Activated T-helper 2 cell treated with anti-CD3 and anti-CD28 coated beads, Interferon-gamma antibody, Interleukin-2, Interleukin-4, amounts not matched to agents 10 μg/mL and 5 μg/mL and 100 μg/mL, durations not matched to agents 14 hours and 24 hours and 36 hours (primary cell): ENCODE measurements at regions not wholly inside any gene's neighbourhood (a gene's known extent, or its start where the extent isn't known, plus 50 kb on each side); places are given as distances from the start of the nearest gene placed in this dataset.

ENCODE experiments used
- DNase-seq: peaks from one replicate; pipeline ENCODE4 v3.0.0; 2021; ENCODE audit warnings: low spot score
- H3K27ac Mint-ChIP-seq: one replicate; pipeline ENCODE4 v1.8.0; 2021; ENCODE audit warnings: mixed read lengths
- H3K27me3 Mint-ChIP-seq: one replicate; pipeline ENCODE4 v1.8.0; 2021; ENCODE audit warnings: low read depth, mixed read lengths
- H3K36me3 Mint-ChIP-seq: one replicate; pipeline ENCODE4 v1.8.0; 2021; ENCODE audit warnings: low read depth, mixed read lengths
- H3K4me1 Mint-ChIP-seq: one replicate; pipeline ENCODE4 v1.8.0; 2021; ENCODE audit warnings: low read depth, mixed read lengths
- H3K4me3 Mint-ChIP-seq: one replicate; pipeline ENCODE4 v1.8.0; 2021; ENCODE audit warnings: low read depth, mild to moderate bottlenecking, moderate library complexity, mixed read lengths
- H3K9me3 Mint-ChIP-seq: one replicate; pipeline ENCODE4 v1.8.0; 2021; ENCODE audit warnings: mixed read lengths
- intact Hi-C: fragments of 100-400 bp; cut with micrococcal nuclease; formaldehyde crosslinking; loops from one replicate; pipeline ENCODE4 v1.15.1; 2023

DNA sequence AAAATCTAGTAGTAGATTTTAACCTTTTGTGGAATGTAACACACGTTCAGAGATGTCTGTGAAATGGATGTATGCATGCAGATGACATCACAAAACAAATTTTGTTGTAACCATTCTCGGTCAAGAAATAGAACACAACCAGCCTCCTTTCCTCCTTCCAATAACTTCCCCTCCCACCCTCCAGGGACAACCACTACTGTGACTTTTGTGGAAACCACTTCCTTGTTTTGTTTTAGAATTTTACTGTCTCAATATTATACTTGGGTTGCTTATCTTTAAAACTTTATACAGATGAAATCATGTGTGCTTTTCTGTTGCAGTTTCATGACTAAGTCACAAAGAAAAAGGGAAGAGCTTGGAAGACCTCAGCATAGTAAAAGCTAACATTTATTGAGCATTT, 189.4 kb upstream of the NCAM1 start:
- intact Hi-C loops, result no loop called here
- H3K27me3 Mint-ChIP-seq, result no peaks in the 10 kb centered on the region
- H3K4me1 Mint-ChIP-seq, result peaks cover 3% of the 10 kb centered on the region
- H3K9me3 Mint-ChIP-seq, result no peaks in the 10 kb centered on the region
- H3K4me3 Mint-ChIP-seq, result no peak overlapping the region
- H3K27ac Mint-ChIP-seq, result no peak overlapping the region
- DNase-seq, result no peak
- no peaks in the 10 kb centered on the region for H3K36me3 Mint-ChIP-seq

DNA sequence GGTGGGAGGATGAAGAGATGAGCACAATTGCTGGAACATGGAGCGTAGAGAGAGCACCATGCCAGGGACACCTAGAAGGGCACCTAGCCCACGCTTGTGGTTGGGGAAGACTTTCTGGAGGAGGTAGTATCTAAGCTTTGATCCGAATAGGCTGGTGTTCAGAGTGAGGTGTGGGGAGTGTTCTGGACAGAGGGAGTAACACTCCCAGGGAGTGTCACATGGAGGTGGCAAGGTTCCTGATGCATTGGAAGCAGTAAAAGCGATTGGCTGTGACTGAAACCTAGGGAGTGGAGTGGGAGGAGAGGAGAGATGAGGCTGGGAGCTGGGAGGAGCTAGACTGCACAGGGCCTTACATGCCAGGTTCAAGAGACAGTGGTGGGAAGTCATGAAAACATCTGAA, 188.0 kb upstream of the NCAM1 start:
- Mint-ChIP-seq H3K9me3 (no peaks in the 10 kb centered on the region), H3K27ac (no peak overlapping the region), H3K36me3 (no peaks in the 10 kb centered on the region), H3K4me1 (peaks cover 3% of the 10 kb centered on the region), H3K27me3 (no peaks in the 10 kb centered on the region), H3K4me3 (no peak overlapping the region)
- intact Hi-C loops, result no loop called here
- DNase-seq, result no peak

DNA sequence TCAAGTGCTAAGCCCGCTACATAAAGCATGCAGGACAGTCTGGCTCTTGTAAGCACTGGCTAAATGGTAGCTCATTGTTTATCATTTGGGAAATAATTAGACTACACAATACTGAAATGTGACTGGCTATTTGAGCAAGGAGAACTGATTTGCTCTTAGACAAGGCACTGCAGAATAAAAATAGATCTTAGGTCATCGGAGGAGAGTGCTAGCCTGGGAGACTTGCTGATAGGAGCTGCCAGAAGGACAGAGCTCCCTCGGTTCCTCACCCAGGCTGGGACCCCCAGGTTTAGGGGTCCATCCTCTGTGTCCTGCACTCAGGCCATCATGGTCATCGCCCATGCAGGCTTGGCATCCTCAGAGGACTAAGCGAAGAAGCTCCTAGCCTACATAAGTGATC, 184.4 kb upstream of the NCAM1 start:
- intact Hi-C loops, result no loop called here
- Mint-ChIP-seq H3K27ac (no peak overlapping the region), H3K4me1 (peaks cover 2% of the 10 kb centered on the region), H3K9me3 (no peaks in the 10 kb centered on the region), H3K27me3 (no peaks in the 10 kb centered on the region), H3K36me3 (no peaks in the 10 kb centered on the region), H3K4me3 (no peak overlapping the region)
- no peak for DNase-seq

DNA sequence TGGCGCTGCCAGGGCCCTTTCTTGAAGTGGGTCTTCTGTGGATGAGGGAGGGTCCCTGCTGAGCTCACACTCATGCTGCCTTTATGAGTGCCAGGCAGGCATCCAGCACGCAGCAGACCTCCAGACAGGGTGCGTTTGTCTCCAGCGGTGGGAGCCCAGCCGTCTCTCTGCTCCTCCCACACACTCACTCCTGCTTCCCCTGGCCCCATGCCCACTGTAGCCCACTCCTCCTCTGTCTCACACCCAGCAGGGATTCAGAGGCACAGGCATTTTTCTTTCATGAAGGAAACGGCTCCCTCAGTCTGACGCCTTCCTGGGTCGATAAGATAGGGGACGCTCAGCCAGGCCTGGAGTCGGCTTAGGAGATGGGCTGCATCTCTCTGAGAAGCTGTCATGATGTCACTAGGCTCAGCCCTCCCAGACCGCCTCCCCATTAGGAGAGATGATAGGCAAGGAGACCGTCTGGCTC, 183.9 kb upstream of the NCAM1 start:
- Mint-ChIP-seq H3K36me3 (no peaks in the 10 kb centered on the region), H3K27ac (no peak overlapping the region), H3K4me1 (no peaks in the 10 kb centered on the region), H3K9me3 (no peaks in the 10 kb centered on the region), H3K4me3 (no peak overlapping the region), H3K27me3 (no peaks in the 10 kb centered on the region)
- DNase-seq, result no peak
- intact Hi-C loops, result no loop called here

DNA sequence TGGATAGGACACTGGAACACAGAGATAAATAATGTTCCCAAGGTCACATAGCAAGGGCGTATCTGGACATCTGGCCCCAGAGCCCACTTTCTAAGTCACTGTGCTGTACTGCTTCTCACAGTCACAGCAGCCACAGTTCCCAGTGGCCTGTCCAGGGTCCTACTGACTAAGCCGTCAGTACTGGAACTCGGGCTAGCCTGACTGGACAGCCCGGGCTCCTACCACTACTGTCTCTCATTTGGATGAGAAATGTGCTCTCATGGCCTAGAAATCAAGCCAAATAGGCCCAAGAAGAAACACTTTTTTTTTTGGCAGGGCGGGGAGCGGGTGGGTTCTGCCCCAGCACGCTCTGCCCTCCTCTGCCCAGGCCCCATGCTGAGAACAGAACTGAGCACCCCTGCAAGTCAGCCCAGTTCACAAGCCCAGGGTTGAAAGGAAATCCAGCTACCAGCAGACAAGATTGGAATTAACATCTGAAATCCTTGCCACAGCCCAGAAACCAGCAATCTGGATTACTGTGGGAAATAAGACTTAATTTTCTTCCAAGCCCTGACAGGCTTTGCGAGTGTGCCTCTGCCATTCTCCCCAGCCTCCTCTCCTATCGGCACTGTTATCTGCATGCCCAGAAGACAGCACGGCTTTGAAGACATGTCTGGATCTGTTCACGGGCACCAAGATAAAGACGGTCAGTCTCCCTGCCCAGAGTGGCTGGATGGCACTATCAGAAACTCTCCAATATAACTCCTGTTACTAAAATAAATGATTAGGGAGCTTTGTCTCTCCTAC, 182.9 kb upstream of the NCAM1 start:
- no peaks in the 10 kb centered on the region for H3K9me3 Mint-ChIP-seq
- intact Hi-C loops, result no loop called here
- no peak for DNase-seq
- H3K27ac Mint-ChIP-seq, result no peak overlapping the region
- H3K4me1 Mint-ChIP-seq, result no peaks in the 10 kb centered on the region
- H3K4me3 Mint-ChIP-seq, result no peak overlapping the region
- H3K36me3 Mint-ChIP-seq, result no peaks in the 10 kb centered on the region
- H3K27me3 Mint-ChIP-seq, result peaks cover 1% of the 10 kb centered on the region

DNA sequence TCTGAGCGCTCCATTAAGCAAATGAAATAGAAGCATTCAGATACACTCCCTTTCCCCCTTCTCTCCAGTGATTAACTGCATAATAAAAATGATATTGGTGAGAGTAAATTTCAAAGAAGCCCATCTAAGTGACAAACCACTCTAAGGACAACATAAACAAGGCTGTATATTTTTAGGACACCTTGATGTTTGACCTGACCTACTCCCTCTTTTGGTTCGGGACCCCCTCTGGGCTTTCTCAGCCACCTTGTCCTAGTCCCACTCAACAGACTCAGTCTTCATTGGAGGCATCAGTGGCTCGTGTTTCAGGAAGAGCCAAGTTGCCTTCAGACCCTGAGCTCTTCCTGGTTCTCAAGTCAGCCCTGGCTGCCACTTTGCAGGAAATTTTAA, 182.3 kb upstream of the NCAM1 start:
- DNase-seq, result no peak
- Mint-ChIP-seq H3K9me3 (no peaks in the 10 kb centered on the region), H3K27ac (no peak overlapping the region), H3K4me3 (no peak overlapping the region), H3K4me1 (no peaks in the 10 kb centered on the region), H3K36me3 (no peaks in the 10 kb centered on the region), H3K27me3 (peaks cover 1% of the 10 kb centered on the region)
- intact Hi-C loops, result no loop called here

DNA sequence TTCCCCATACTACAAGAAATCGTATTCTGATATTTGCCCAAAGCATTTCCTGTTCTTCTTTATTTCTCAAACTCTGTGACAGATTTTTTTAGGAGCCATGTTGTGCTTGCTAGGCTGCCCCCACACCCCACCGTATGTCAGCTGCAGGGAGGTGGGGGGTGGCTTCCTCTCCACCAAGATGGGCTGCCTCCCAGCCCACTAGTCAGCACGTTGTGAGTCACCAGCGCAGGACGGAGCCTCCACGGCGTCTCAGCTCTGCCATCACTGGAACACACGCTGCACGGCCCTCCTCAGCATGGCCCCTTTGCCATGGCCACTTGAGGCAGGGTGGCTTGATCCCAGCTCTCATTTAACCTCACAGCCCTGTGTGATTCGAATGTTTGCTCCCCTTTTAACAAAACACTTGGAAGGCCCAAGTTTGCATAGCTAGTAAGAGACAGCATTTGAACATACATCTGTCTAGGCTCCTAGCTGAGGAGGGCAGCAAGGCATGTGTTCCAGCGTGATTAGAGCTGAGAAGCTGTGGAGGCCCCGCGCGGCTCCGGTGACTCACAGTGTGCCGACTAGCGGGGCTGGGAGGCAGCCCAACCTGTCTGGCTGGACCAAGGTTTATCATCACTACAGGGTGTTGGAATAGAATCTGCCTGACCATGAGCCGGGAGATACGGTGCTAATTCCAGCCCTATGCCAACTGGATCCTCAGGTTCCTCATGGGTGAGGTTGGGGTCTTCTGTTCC, 180.7 kb upstream of the NCAM1 start:
- no peak overlapping the region for H3K27ac Mint-ChIP-seq
- DNase-seq, result no peak
- no peak overlapping the region for H3K4me3 Mint-ChIP-seq
- no peaks in the 10 kb centered on the region for H3K4me1 Mint-ChIP-seq
- H3K36me3 Mint-ChIP-seq, result no peaks in the 10 kb centered on the region
- H3K9me3 Mint-ChIP-seq, result no peaks in the 10 kb centered on the region
- intact Hi-C loops, result no loop called here
- peaks cover 1% of the 10 kb centered on the region for H3K27me3 Mint-ChIP-seq

DNA sequence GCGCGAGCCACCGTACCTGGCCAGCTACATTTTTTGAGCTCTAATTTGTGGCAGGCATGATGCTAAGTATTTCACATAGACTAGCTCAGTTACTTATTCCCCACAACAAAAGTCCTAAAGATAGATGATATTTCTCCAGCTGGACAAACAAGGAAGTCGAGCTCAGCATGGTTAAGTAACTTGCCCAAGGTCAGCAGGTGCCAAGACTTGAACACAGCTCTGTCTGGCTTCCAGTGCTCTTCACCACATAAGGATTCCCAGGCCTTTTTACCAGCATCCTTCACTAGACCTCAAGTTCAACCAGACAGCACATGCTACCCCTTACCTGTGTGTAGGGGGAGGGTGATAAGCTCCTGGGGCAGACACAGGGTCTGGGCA, 177.3 kb upstream of the NCAM1 start:
- DNase-seq, result no peak
- Mint-ChIP-seq H3K4me3 (no peak overlapping the region), H3K27ac (no peak overlapping the region), H3K9me3 (no peaks in the 10 kb centered on the region), H3K36me3 (no peaks in the 10 kb centered on the region), H3K27me3 (peaks cover 1% of the 10 kb centered on the region), H3K4me1 (no peaks in the 10 kb centered on the region)
- intact Hi-C loops, result no loop called here

DNA sequence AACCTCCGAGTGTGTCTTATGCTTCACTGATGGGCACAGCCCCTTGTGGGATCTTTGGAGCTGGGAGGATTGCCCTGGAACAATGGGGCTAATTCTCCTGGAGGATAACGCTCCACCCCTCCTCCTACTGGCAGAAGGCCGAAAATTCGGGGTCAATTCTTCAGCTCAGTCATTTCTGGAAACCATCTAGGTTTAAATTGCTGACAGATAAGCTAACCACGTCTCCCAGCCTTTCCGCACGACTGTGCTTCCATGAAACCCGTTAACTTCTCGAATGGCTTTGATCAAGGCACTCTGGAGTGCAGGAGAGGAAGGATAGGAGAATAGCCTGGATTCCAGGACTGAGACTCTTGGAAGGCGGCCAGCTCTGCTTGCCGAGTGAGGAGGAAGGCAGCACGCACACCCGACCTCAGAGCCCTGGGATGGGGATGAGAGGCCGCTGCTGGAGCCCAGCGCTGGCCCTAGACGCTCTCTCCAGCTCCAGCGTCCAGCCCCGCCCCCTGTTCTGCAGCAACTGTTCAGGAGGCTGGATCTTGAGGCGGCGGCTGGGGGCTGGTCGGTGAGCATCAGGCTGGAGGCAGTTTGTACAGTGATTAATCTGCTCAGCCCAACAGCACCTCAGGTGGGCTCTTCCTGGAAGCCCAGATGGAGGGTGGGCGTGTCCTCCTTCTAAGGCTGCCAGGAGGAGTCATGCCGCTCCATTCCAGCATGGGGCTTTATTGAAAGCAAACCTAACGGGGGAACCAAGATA, 176.7 kb upstream of the NCAM1 start:
- no peaks in the 10 kb centered on the region for H3K36me3 Mint-ChIP-seq
- no peak for DNase-seq
- no peaks in the 10 kb centered on the region for H3K4me1 Mint-ChIP-seq
- intact Hi-C loops, result no loop called here
- no peak overlapping the region for H3K4me3 Mint-ChIP-seq
- H3K27me3 Mint-ChIP-seq, result peaks cover 1% of the 10 kb centered on the region
- H3K9me3 Mint-ChIP-seq, result no peaks in the 10 kb centered on the region
- H3K27ac Mint-ChIP-seq, result no peak overlapping the region

DNA sequence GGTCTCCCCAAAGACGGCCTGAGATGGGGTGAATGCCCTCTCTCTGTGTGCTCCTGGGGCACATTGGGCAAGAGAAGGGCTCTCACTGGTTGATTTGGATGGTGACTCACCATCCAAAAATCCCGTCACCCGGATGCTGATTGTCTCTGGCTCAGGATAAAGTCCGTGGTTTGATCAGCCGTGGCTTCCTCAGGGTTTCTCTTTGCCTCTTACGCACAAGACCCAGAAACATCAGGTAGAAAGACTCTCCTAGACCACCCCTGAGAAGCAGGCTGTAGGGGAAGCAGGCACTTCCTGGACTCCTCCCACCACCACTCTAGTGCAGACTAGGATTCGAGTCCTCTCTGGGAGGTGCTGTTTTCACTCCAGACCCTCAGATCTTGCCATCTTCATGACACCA, 176.1 kb upstream of the NCAM1 start:
- Mint-ChIP-seq H3K36me3 (no peaks in the 10 kb centered on the region), H3K4me3 (no peak overlapping the region)

DNA sequence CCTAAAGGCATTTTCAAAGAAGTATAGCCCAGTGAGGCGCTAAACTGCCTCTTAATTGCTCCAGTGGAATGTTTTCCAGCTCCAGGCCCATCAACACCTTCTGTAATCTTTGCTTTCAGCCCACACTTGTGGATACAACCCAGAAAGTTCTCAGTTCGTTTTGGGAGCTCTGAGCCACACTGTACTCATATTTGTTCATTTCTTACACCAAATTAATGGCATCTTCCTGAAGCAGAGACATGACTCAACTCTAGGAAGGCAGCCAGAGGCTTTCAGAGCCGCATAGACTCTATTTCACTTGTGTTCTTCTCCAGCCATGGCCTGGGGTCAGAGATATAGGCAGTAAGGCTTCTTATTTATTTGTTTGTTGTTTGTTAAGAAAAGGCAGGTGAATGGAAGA, 175.5 kb upstream of the NCAM1 start:
- Mint-ChIP-seq H3K27ac (no peak overlapping the region), H3K9me3 (no peaks in the 10 kb centered on the region), H3K36me3 (no peaks in the 10 kb centered on the region), H3K4me1 (no peaks in the 10 kb centered on the region), H3K4me3 (no peak overlapping the region), H3K27me3 (peaks cover 1% of the 10 kb centered on the region)
- no peak for DNase-seq
- intact Hi-C loops, result no loop called here

More for the DNA sequence above, 176.1 kb upstream of the NCAM1 start:
- H3K4me1 Mint-ChIP-seq, result no peaks in the 10 kb centered on the region
- H3K9me3 Mint-ChIP-seq, result no peaks in the 10 kb centered on the region
- H3K27me3 Mint-ChIP-seq, result peaks cover 1% of the 10 kb centered on the region
- no peak for DNase-seq
- H3K27ac Mint-ChIP-seq, result no peak overlapping the region
- intact Hi-C loops, result no loop called here

DNA sequence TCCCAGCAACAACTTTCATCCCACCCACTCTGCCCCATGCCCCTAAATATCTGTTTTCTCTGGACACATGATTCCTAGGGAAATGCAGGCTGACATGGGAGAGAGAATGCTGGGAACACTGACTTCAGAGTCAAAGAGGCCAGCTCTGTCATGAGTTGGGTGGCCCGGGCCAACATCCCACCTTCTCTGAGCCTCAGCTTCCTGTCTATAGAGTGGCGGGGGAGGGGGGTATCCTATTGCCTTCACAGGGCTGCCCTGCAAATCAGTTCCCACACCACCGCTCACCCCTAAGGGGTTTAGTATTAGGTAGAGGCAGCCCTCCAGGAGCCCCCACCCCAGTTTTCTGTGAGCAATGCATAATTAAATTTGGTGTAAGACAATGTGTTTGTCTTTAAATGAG, 175.0 kb upstream of the NCAM1 start:
- intact Hi-C loops, result no loop called here
- DNase-seq, result no peak
- H3K36me3 Mint-ChIP-seq, result no peaks in the 10 kb centered on the region
- no peak overlapping the region for H3K4me3 Mint-ChIP-seq
- H3K27me3 Mint-ChIP-seq, result peaks cover 1% of the 10 kb centered on the region
- H3K27ac Mint-ChIP-seq, result no peak overlapping the region
- no peaks in the 10 kb centered on the region for H3K4me1 Mint-ChIP-seq
- no peaks in the 10 kb centered on the region for H3K9me3 Mint-ChIP-seq
